Trophoblast cell (in vitro differentiated cells and primary cell): ENCODE measurements at regions not wholly inside any gene's neighbourhood (a gene's known extent, or its start where the extent isn't known, plus 50 kb on each side); places are given as distances from the start of the nearest gene placed in this dataset.

ENCODE experiments used
- DNase-seq, 2 donors: peaks; one replicate each; pipeline ENCODE4 v3.0.0-alpha.2; 2016
- H2AFZ ChIP-seq: 2 replicates; pipeline ENCODE4 v1.6.1; 2013; ENCODE audit warnings: low read length, moderate library complexity, mild to moderate bottlenecking; ENCODE audit not compliant: insufficient read depth, poor library complexity
- H2AK5ac ChIP-seq: 2 replicates; pipeline ENCODE4 v1.6.1; 2013; ENCODE audit warnings: mild to moderate bottlenecking, low read length
- H2BK120ac ChIP-seq: 2 replicates; pipeline ENCODE4 v1.6.1; 2013; ENCODE audit warnings: low read length, mild to moderate bottlenecking, moderate library complexity; ENCODE audit not compliant: insufficient read depth, poor library complexity
- H2BK12ac ChIP-seq: 2 replicates; pipeline ENCODE4 v1.6.1; 2013; ENCODE audit warnings: mild to moderate bottlenecking, low read length, moderate library complexity
- H2BK5ac ChIP-seq: 2 replicates; pipeline ENCODE4 v1.6.1; 2013; ENCODE audit warnings: low read length, low read depth, moderate library complexity, mild to moderate bottlenecking; ENCODE audit not compliant: poor library complexity
- H3K14ac ChIP-seq: 2 replicates; pipeline ENCODE4 v1.6.1; 2013; ENCODE audit warnings: mild to moderate bottlenecking, low read length
- H3K18ac ChIP-seq: 2 replicates; pipeline ENCODE4 v1.6.1; 2013; ENCODE audit warnings: mild to moderate bottlenecking, low read length
- H3K23ac ChIP-seq: 2 replicates; pipeline ENCODE4 v1.6.1; 2013; ENCODE audit warnings: low read length
- H3K27ac ChIP-seq: 2 replicates; pipeline ENCODE4 v1.5.1; 2013; ENCODE audit warnings: low read depth, mild to moderate bottlenecking, inconsistent platforms, low read length, moderate library complexity
- H3K27me3 ChIP-seq: 2 replicates; pipeline ENCODE4 v1.6.1; 2013; ENCODE audit warnings: inconsistent platforms, mild to moderate bottlenecking, low read length, moderate library complexity; ENCODE audit not compliant: insufficient read depth
- H3K36me3 ChIP-seq, 2 experiments: 1 replicate in 1 of 2; 2 replicates in 1 of 2; pipeline ENCODE4 v1.6.1; 2013; ENCODE audit warnings: low read length in 2 of 2, mild to moderate bottlenecking in 2 of 2, moderate library complexity in 1 of 2; ENCODE audit not compliant: insufficient read depth in 2 of 2, control insufficient read depth in 1 of 2
- H3K4ac ChIP-seq: 2 replicates; pipeline ENCODE4 v1.6.1; 2013; ENCODE audit warnings: low read depth, mild to moderate bottlenecking, low read length, moderate library complexity
- H3K4me1 ChIP-seq, 2 experiments: 1 replicate in 1 of 2; 2 replicates in 1 of 2; pipeline ENCODE4 v1.6.1; 2013; ENCODE audit warnings: low read length in 2 of 2, mild to moderate bottlenecking in 2 of 2, moderate library complexity in 1 of 2; ENCODE audit not compliant: insufficient read depth in 2 of 2, control insufficient read depth in 1 of 2
- H3K4me2 ChIP-seq: 2 replicates; pipeline ENCODE4 v1.6.1; 2013; ENCODE audit warnings: inconsistent platforms, mild to moderate bottlenecking, low read length, moderate library complexity
- H3K4me3 ChIP-seq: 2 replicates; pipeline ENCODE4 v1.5.1; 2013; ENCODE audit warnings: mild to moderate bottlenecking, low read depth, low read length, inconsistent platforms
- H3K79me1 ChIP-seq: one replicate; pipeline ENCODE4 v1.6.1; 2013; ENCODE audit warnings: low read length
- H3K79me2 ChIP-seq: 2 replicates; pipeline ENCODE4 v1.6.1; 2013; ENCODE audit warnings: low read length, mild to moderate bottlenecking; ENCODE audit not compliant: control insufficient read depth, insufficient read depth, poor library complexity
- H3K9ac ChIP-seq: 2 replicates; pipeline ENCODE4 v1.6.1; 2013; ENCODE audit warnings: mild to moderate bottlenecking, low read length
- H3K9me3 ChIP-seq: 2 replicates; pipeline ENCODE4 v1.6.1; 2013; ENCODE audit warnings: low read depth, mild to moderate bottlenecking, control low read depth, inconsistent platforms, low read length; ENCODE audit not compliant: insufficient read depth
- H4K12ac ChIP-seq: 2 replicates; pipeline ENCODE4 v1.6.1; 2013; ENCODE audit warnings: low read depth, mild to moderate bottlenecking, low read length, moderate library complexity
- H4K8ac ChIP-seq: 2 replicates; pipeline ENCODE4 v1.6.1; 2013; ENCODE audit warnings: low read depth, mild to moderate bottlenecking, low read length, moderate library complexity
- H4K91ac ChIP-seq: one replicate; pipeline ENCODE4 v1.6.1; 2013; ENCODE audit warnings: low read depth, mild to moderate bottlenecking, low read length, moderate library complexity
- WGBS: extraction: QIAGEN DNeasy Blood & Tissue Kit; methylation state at CpG from one replicate; pipeline ENCODE4 v1.1.7; 2013; ENCODE audit warnings: missing lambda C conversion rate; ENCODE audit not compliant: insufficient read length, insufficient coverage; ENCODE audit errors: extremely low coverage; 5-methylcytosine and 5-hydroxymethylcytosine counted together

DNA sequence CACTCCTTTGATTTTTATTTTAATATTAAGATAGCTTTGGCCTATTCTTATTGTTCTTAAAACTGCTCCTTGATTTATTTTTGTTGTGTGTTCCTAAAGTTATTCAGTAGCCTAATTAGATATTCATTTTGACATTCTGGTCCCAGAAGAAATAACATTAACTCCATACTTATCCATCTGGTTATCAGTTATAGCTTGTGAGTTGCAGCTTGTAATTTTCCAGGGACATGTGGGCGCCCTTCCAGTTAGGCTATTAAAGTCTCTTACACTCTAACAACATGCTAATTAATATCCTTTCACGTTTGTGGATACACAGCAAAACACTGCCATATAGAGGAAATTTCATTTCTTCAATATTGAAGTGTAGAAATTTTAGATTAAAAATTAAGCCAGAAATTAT is 987.5 kb downstream of the HACE1 start:
- no peak overlapping the region for H4K8ac ChIP-seq
- H3K23ac ChIP-seq: no peak overlapping the region
- no CpG with 5 or more reads among the region's 2 CpGs for WGBS
- no peak overlapping the region for H3K18ac ChIP-seq
- H3K9me3 ChIP-seq: no peaks in the 10 kb centered on the region
- no peak overlapping the region for H3K27ac ChIP-seq
- no peak overlapping the region for H2BK5ac ChIP-seq
- no peak overlapping the region for H2BK12ac ChIP-seq
- no peak overlapping the region for H3K14ac ChIP-seq
- no peak overlapping the region for H4K91ac ChIP-seq
- DNase-seq: no peak
- H3K79me2 ChIP-seq: no peaks in the 10 kb centered on the region
- no peak overlapping the region for H2BK120ac ChIP-seq
- no peaks in the 10 kb centered on the region for H3K4me1 ChIP-seq
- no peaks in the 10 kb centered on the region for H3K79me1 ChIP-seq
- H2AK5ac ChIP-seq: no peak overlapping the region
- H2AFZ ChIP-seq: no peak overlapping the region
- H3K4me2 ChIP-seq: no peak overlapping the region
- H3K9ac ChIP-seq: no peak overlapping the region
- no peak overlapping the region for H4K12ac ChIP-seq
- no peak overlapping the region for H3K4ac ChIP-seq
- H3K27me3 ChIP-seq: no peaks in the 10 kb centered on the region
- H3K4me3 ChIP-seq: no peak overlapping the region
- no peaks in the 10 kb centered on the region for H3K36me3 ChIP-seq

DNA sequence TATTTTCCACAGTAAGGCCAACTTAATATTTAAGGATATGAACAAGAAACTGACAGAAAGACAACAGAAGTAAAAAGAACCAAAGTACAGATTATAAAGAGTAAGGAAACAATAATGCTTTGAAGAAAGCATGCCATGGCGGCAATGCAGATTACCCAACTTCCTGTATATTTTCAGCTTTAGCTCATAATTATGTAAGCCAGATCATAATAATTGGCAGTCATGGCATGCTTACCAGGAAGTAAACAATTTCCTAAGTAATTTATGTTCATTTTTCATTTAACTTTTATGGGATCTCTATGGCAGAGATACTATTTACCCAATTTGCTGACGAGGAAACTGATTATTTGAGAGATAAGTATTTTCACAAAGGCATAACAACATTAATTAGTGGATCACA is 988.7 kb downstream of the HACE1 start:
- H3K9ac ChIP-seq: no peak overlapping the region
- H3K36me3 ChIP-seq: no peaks in the 10 kb centered on the region
- H3K4me3 ChIP-seq: no peak overlapping the region
- H2BK5ac ChIP-seq: no peak overlapping the region
- no peaks in the 10 kb centered on the region for H3K9me3 ChIP-seq
- H4K8ac ChIP-seq: no peak overlapping the region
- H3K14ac ChIP-seq: no peak overlapping the region
- H3K79me1 ChIP-seq: no peaks in the 10 kb centered on the region
- H3K4ac ChIP-seq: no peak overlapping the region
- no peak overlapping the region for H2BK12ac ChIP-seq
- H3K27me3 ChIP-seq: no peaks in the 10 kb centered on the region
- H3K4me1 ChIP-seq: no peaks in the 10 kb centered on the region
- no peak overlapping the region for H3K4me2 ChIP-seq
- WGBS: no CpG with 5 or more reads among the region's 2 CpGs
- H3K27ac ChIP-seq: no peak overlapping the region
- H3K23ac ChIP-seq: no peak overlapping the region
- H3K79me2 ChIP-seq: no peaks in the 10 kb centered on the region
- no peak overlapping the region for H2AFZ ChIP-seq
- no peak overlapping the region for H2BK120ac ChIP-seq
- peak; percentile 27 to 67 for DNase-seq
- no peak overlapping the region for H4K91ac ChIP-seq
- H3K18ac ChIP-seq: no peak overlapping the region
- H4K12ac ChIP-seq: no peak overlapping the region
- H2AK5ac ChIP-seq: no peak overlapping the region

DNA sequence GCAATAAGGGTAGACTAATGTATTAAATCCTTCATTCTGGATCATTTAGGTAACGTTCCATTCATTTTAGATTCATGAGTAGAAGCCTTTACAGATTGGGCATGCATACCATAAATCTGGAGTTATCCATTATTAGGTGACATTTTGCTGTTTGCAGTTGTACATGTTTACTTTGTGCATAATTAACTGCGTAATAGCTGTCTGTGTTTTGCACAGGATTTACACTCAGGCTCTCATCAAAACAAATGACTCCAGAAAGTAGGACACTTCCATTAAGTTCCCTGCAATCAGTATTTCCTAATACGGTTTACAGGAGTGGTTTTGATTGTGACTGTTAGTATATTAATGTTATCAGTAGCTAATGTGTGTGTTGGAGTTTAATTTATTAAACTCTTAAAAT is 997.4 kb downstream of the HACE1 start:
- H4K12ac ChIP-seq: no peak overlapping the region
- no peak overlapping the region for H3K9ac ChIP-seq
- no peak overlapping the region for H2AFZ ChIP-seq
- no peak overlapping the region for H3K4me2 ChIP-seq
- H3K9me3 ChIP-seq: no peaks in the 10 kb centered on the region
- no peak overlapping the region for H2BK5ac ChIP-seq
- H3K27ac ChIP-seq: no peak overlapping the region
- no peak overlapping the region for H3K4ac ChIP-seq
- H3K79me1 ChIP-seq: no peaks in the 10 kb centered on the region
- no peak overlapping the region for H3K18ac ChIP-seq
- H2BK120ac ChIP-seq: no peak overlapping the region
- no peaks in the 10 kb centered on the region for H3K79me2 ChIP-seq
- no peak overlapping the region for H4K8ac ChIP-seq
- no peaks in the 10 kb centered on the region for H3K27me3 ChIP-seq
- no peak overlapping the region for H3K23ac ChIP-seq
- H2AK5ac ChIP-seq: no peak overlapping the region
- DNase-seq: no peak
- no peak overlapping the region for H3K4me3 ChIP-seq
- no peaks in the 10 kb centered on the region for H3K36me3 ChIP-seq
- WGBS: no CpG with 5 or more reads among the region's 3 CpGs
- no peak overlapping the region for H2BK12ac ChIP-seq
- no peak overlapping the region for H3K14ac ChIP-seq
- no peak overlapping the region for H4K91ac ChIP-seq
- H3K4me1 ChIP-seq: no peaks in the 10 kb centered on the region

GRCh38 chr6:103858003-103858402 is 1001.7 kb downstream of the HACE1 start:
- Histone ChIP-seq H3K14ac (no peak overlapping the region), H4K8ac (no peak overlapping the region), H3K4me3 (no peak overlapping the region), H3K27ac (no peak overlapping the region), H3K79me1 (no peaks in the 10 kb centered on the region), H3K4me1 (no peaks in the 10 kb centered on the region), H2BK120ac (no peak overlapping the region), H3K4me2 (no peak overlapping the region), H2AK5ac (no peak overlapping the region), H4K91ac (no peak overlapping the region), H3K36me3 (no peaks in the 10 kb centered on the region), H2AFZ (no peak overlapping the region), H2BK5ac (no peak overlapping the region), H3K9me3 (no peaks in the 10 kb centered on the region), H3K79me2 (no peaks in the 10 kb centered on the region), H3K27me3 (no peaks in the 10 kb centered on the region), H3K4ac (no peak overlapping the region), H2BK12ac (no peak overlapping the region), H3K23ac (no peak overlapping the region), H4K12ac (no peak overlapping the region), H3K9ac (no peak overlapping the region), H3K18ac (no peak overlapping the region)
- DNase-seq: no peak
- no CpG with 5 or more reads among the region's 2 CpGs for WGBS
